ENCODE measurements at regions not wholly inside any gene's neighbourhood (a gene's known extent, or its start where the extent isn't known, plus 50 kb on each side); places are given as distances from the start of the nearest gene placed in this dataset. TPM values are rescaled to one million over a fixed set of nuclear protein-coding genes. Genes with fewer than 3 reads are reported as not detected.

DNA sequence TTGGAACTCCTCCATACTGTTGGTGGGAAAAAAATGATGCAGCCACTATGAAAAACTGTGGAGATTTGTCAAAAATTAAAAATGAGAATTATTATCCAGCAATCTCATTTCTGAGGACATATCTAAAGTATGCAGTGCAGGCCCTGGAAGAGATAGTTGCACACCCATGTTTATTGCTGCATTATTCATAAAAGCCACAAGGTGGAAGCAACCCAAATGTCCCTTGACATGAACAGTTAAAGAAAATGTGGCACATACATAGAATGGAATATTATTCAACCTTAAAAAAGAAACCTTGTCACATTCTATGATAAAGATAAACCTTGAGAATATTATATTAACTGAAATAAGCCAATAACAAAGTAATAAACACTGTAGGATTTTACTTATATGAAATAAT is 80.9 kb upstream of the ARHGEF26 start:
- DNase-seq (ENCODE audit: low spot score): peak; percentile 55

DNA sequence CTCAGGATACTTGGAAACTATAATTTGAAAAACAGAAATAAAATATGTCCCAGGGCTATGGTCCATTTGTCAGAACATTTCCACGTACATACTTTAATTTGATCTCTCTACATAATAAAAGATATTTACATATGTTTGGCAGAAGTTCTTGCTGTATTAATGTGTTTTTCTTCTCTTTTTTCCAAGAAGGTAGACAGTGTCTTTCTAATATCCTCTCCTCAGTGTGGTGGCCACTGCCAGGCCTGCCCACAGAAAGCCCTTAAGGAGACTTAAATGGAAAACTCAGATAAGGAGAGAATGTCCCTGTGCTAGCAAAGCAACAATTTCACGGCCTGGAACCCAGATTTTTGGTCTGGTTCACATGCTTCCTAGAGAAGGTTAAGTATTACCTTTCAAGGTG is 76.5 kb upstream of the ARHGEF26 start:
- DNase-seq (ENCODE audit: low spot score): no peak

DNA sequence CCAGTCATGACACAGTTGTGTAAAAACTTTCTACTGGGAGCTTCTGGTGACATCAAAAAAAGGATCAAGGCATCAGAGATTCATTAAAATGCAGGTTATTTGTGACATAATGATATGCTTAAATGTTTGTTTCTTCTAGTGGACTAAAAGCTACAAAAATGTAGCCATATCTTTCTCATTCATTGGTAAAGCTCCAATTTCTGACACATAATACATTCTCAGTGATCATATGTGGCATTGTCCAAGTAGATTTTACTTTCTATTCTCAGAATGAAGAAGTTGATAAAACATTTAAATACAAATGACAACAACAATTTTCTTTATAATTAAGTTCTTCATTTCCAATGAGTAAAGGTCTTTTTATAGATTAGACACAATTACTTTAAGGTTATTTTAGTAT is 71.0 kb upstream of the ARHGEF26 start:
- DNase-seq (ENCODE audit: low spot score): no peak

DNA sequence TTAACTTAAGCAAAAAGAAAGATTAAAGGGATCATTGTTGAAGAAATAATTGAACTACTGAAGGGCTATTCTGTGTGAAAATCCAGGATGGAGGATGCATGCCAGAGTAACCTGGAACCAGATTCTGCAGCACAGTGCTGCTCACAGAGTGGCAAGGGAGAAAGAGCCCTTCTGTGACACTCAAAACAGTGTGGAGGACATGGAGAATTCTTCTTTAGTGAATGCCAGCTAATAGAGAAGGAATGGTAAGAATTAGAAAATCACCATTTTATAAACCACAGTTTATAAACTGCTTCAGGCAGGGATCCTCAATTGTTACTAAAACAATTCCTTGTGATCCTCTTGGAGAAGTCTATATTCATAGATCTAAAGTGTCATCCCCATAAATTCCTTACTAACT is 70.4 kb upstream of the ARHGEF26 start:
- DNase-seq (ENCODE audit: low spot score): no peak

DNA sequence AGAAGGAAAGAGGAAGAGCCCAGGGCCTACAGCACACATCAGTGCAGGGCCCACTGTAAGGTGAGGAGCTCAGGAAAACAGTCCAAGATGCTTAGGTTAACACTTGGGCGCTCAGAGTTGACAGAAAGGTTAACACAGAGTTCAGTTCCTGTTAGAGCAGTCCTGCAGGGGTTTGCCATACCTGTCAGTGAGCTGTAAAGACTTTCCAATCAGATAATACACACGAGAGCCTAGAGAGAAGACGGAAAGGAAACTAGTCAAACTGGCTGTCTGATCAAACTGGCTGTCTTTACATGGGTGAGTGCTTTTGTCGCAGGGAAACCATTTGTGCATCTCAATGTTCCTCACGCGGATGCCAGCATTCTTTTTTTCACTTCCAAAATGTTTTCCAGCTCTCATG is 61.4 kb upstream of the ARHGEF26 start:
- DNase-seq (ENCODE audit: low spot score): peak; percentile 67

DNA sequence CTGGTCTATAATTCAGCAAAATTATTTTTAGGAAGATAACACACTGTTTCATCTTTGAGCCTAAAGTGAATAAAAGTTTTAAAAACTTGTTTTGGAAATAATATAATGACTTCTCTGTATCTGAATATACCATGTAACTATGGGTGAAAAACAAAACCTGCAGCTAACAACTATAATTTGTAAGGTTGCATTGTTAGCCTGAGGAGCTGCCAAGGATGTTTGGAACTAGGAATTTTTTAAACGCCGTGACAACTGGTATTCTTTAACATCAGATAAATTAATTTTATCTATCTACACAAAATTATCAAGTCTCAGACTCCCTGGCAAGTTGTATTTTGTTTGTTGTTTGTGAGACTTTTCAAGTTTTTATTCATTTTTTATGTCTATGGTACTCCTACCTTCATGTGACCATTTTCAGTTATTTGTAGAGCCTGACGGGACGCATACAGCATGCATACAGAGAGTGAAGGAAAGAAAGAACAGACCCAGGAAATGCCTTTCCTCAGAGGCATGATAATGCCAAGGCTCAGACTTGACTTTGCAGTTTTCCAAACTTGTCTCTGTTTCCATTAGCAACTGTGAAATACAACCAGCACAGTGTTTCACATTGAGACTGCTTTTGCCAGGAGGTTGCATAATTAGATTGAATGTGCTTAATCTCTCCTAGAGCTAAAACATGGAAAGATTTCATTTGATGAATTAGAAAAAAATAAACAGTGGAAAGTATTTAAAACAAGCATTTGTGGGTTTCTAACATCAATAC is 60.8 kb upstream of the ARHGEF26 start:
- peak; percentile 6 for DNase-seq (ENCODE audit: low spot score)

DNA sequence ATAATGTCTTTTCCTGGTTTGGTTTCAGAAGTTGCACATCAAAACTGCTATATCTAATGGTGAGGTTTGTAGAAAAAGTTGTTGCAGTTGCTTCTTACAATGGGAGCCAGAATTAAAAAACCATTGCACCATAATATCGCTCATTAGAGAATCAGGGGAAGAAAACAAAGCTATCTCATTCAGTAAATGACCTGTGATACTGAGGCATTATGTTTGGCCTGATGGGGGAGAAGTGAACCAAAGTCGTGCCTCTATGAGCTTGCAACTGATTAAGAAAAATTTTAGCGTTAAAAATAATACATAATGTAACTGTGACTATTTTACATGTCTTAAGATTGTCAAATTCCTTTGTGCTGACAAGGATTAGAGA is 60.2 kb upstream of the ARHGEF26 start:
- no peak for DNase-seq (ENCODE audit: low spot score)

DNA sequence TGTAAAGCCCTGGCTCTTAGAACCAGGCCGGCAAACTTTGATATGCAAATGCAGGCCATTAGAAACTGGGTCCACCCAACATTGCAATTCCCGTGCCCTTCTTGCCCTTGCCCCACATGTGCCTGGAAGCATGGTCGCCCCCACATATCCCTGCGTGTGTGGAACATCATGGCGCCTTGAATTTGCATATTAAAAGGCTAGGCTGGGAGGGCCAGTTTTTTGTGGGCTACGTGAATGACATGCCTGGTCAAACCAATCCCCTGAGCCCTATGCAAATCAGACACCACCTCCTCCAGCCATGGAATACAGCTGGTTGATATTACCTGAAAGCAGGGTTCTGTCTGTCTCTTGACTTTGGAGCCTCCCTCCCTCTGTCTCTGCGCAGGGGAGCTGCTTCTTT is 58.7 kb upstream of the ARHGEF26 start:
- no peak for DNase-seq (ENCODE audit: low spot score)

DNA sequence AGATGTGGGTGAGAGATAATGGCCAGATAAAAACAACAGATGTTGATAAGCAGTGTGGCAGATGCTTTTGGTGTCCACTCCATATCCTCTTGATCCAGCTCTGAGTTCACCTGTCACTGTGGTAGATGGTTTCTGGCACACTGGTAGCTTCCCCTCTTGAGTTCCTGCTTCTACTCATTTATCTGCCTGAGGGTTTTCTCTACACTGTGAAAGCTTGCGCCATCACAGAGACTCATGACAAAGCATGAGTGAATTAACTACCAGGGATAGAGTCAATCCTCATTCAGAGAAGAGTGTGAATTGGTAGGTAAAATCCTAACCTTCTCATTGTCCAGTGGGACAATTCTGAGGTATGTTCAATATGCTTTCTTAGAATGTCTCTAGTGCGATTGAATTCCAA is 50.0 kb upstream of the ARHGEF26 start:
- no peak for DNase-seq (ENCODE audit: low spot score)

Small RNA genes lying in the stretch of these regions (small RNA-seq; reads per million reads assigned to genes)
- not detected for gene RF00019
- gene RF00096: not detected
- gene RNU6-901P: not detected

Data from HT-29 (cell line).